HCT116 (cell line): ENCODE measurements at regions not wholly inside any gene's neighbourhood (a gene's known extent, or its start where the extent isn't known, plus 50 kb on each side); places are given as distances from the start of the nearest gene placed in this dataset.

ENCODE experiments used
- ATAC-seq: fragments of 200-7000 bp; cut with Tn5 transposase; 2 replicates; pipeline ENCODE4 v1.9.1; 2020; ENCODE audit warnings: mild to moderate bottlenecking, moderate library complexity
- BruUV-seq: library from RNA; stranded (reverse); fragments of 400-500 nt; replicated peaks from 2 replicates; lab custom pipeline; 2021; lab: Mats Ljungman, UMichigan
- CTCF ChIA-PET: fragments of 300-600 bp; sonication (Branson Sonifier 250); formaldehyde crosslinking; loops from one replicate; lab custom pipeline; 2021; ENCODE audit warnings: antibody characterized with exemption; lab: Charles Lee
- POLR2A ChIA-PET: fragments of 300-600, 350-600 bp; sonication (Branson Sonifier 250); formaldehyde crosslinking; loops from one replicate; lab custom pipeline; 2021; ENCODE audit warnings: antibody characterized with exemption; lab: Charles Lee
- RAD21 ChIA-PET, 2 experiments: fragments of 300-600 bp; sonication (Branson Sonifier 250); formaldehyde crosslinking; loops; one replicate each; lab custom pipeline; 2023; ENCODE audit warnings: low total read pairs in 2 of 2; ENCODE audit not compliant: uncharacterized antibody in 2 of 2, unreplicated experiment in 2 of 2, low non-redundant PET in 1 of 2; lab: Charles Lee
- DNase-seq: peaks from one replicate; pipeline ENCODE4 v3.0.0-alpha.2; 2010; ENCODE audit warnings: low read depth, low spot score
- H2AFZ ChIP-seq: fragments of 200-600 bp; shearing (Covaris generic), sonication (generic); 2 replicates; pipeline ENCODE4 v1.6.1; 2017; ENCODE audit warnings: low read depth, mixed run types, mixed read lengths, antibody characterized with exemption, low read length; ENCODE audit not compliant: poor library complexity, severe bottlenecking
- H3K27ac ChIP-seq: 2 replicates; pipeline ENCODE4 v1.5.1; 2012; ENCODE audit warnings: low read depth, low read length
- H3K27me3 ChIP-seq: fragments of 200-600 bp; sonication (generic); 2 replicates; pipeline ENCODE4 v1.6.1; 2016; ENCODE audit warnings: mixed run types, low read length, mixed read lengths; ENCODE audit not compliant: insufficient read depth
- H3K36me3 ChIP-seq, 2 experiments: fragments of 200-500 bp in 1 of 2; fragments of 200-600 bp in 1 of 2; sonication (Bioruptor generic) in 1 of 2; sonication (generic) in 1 of 2; 2 replicates each; pipeline versions ENCODE4 v1.5.1 to v1.6.1; 2014 to 2016; ENCODE audit warnings: low read length in 2 of 2, inconsistent platforms in 1 of 2, mixed read lengths in 1 of 2, mixed run types in 1 of 2; ENCODE audit not compliant: insufficient read depth in 2 of 2, control insufficient read depth in 1 of 2
- H3K4me1 ChIP-seq, 2 experiments: fragments of 200-600 bp in 1 of 2; sonication (generic) in 1 of 2; 2 replicates each; pipeline versions ENCODE4 v1.5.1 to v1.6.1; 2012 to 2017; ENCODE audit warnings: low read length in 2 of 2, inconsistent platforms in 1 of 2, mild to moderate bottlenecking in 1 of 2, mixed read lengths in 1 of 2, mixed run types in 1 of 2, moderate library complexity in 1 of 2; ENCODE audit not compliant: insufficient read depth in 2 of 2, control insufficient read depth in 1 of 2
- H3K4me2 ChIP-seq: fragments of 200-600 bp; sonication (generic); 2 replicates; pipeline ENCODE4 v1.6.1; 2017; ENCODE audit warnings: mixed run types, low read length, mixed read lengths
- H3K4me3 ChIP-seq, 2 experiments: fragments of 200-600 bp in 1 of 2; sonication (generic) in 1 of 2; replicated peaks in 1 of 2; 2 replicates each; pipeline ENCODE4 v1.5.1; 2011 to 2016; ENCODE audit warnings: low read length in 2 of 2, control low read depth in 1 of 2, low read depth in 1 of 2, mild to moderate bottlenecking in 1 of 2, mixed read lengths in 1 of 2, mixed run types in 1 of 2
- H3K79me2 ChIP-seq: fragments of 200-600 bp; sonication (generic); 2 replicates; pipeline ENCODE4 v1.6.1; 2017; ENCODE audit warnings: mild to moderate bottlenecking, mixed run types, low read length, moderate library complexity, mixed read lengths; ENCODE audit not compliant: insufficient read depth
- H3K9ac ChIP-seq: fragments of 200-600 bp; sonication (generic); 2 replicates; pipeline ENCODE4 v1.6.1; 2016; ENCODE audit warnings: low read length, mixed read lengths
- H3K9me2 ChIP-seq: fragments of 200-600 bp; sonication (generic), shearing (Covaris generic); 2 replicates; pipeline ENCODE4 v1.6.1; 2017; ENCODE audit warnings: mixed run types, mild to moderate bottlenecking, moderate library complexity; ENCODE audit not compliant: insufficient read depth
- H3K9me3 ChIP-seq, 2 experiments: fragments of 200-500 bp in 1 of 2; fragments of 200-600 bp in 1 of 2; sonication (Bioruptor generic) in 1 of 2; sonication (generic) in 1 of 2; 2 replicates each; pipeline ENCODE4 v1.6.1; 2014 to 2017; ENCODE audit warnings: low read length in 2 of 2, mixed read lengths in 2 of 2, inconsistent platforms in 1 of 2, low read depth in 1 of 2, mild to moderate bottlenecking in 1 of 2, mixed run types in 1 of 2, moderate library complexity in 1 of 2; ENCODE audit not compliant: control insufficient read depth in 1 of 2, insufficient read depth in 1 of 2
- H4K20me1 ChIP-seq: fragments of 200-600 bp; sonication (generic), shearing (Covaris generic); 2 replicates; pipeline ENCODE4 v1.6.1; 2017; ENCODE audit warnings: mixed run types, mild to moderate bottlenecking, moderate library complexity; ENCODE audit not compliant: insufficient read depth
- CBX3 ChIP-seq: IDR thresholded peaks from 2 replicates; pipeline ENCODE4 v1.6.1; 2012; ENCODE audit warnings: low read depth
- CEBPB ChIP-seq: IDR thresholded peaks from 2 replicates; pipeline ENCODE4 v1.6.1; 2012; ENCODE audit warnings: low read depth
- EGR1 ChIP-seq: IDR thresholded peaks from 2 replicates; pipeline ENCODE4 v1.6.1; 2012; ENCODE audit warnings: low read depth
- EZH2phosphoT487 ChIP-seq: fragments of 200-600 bp; IDR thresholded peaks from 2 replicates; pipeline ENCODE4 v1.6.1; 2018; ENCODE audit warnings: antibody characterized with exemption, borderline replicate concordance
- JUND ChIP-seq: IDR thresholded peaks from 2 replicates; pipeline ENCODE4 v1.6.1; 2012
- POLR2AphosphoS5 ChIP-seq: IDR thresholded peaks from 2 replicates; pipeline ENCODE4 v1.6.1; 2011; ENCODE audit warnings: mild to moderate bottlenecking, low read depth, low read length, moderate library complexity
- YY1 ChIP-seq: IDR thresholded peaks from 2 replicates; pipeline ENCODE4 v1.6.1; 2011; ENCODE audit warnings: low read length, low read depth, moderate library complexity, mild to moderate bottlenecking; ENCODE audit not compliant: insufficient replicate concordance; ENCODE audit errors: extremely low read depth
- ZFX ChIP-seq: fragments of 450-650 bp; IDR thresholded peaks from 2 replicates; pipeline ENCODE4 v1.6.1; 2017
- intact Hi-C: fragments of 100-400 bp; cut with micrococcal nuclease; formaldehyde crosslinking; loops from 2 replicates; pipeline ENCODE4 v1.10.0; 2022

DNA sequence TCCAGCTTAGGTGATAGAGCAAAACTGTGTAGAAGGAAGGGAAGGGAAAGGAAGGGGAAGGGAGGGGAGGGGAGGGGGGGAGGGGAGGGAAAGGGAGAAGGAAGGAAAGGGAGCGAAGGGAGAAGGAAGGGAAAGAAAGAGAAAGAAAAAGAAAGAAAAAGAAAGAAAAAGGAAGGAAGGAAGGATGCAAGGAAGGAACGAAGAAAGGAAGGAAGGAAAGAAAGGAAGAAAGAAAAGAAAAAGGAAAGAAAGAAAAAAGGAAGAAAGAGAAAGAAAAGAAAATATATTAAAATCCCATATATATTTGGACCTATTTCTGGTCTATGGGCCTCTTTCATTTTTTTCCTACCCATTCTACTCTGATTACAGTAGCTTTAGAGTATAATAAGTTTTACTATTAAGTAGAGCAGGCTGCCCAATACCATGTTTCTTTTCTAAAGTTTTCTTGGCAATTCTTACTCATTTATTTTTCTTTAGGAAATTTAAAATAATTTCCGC lies 229.1 kb downstream of the AUH start:
- no peak for ATAC-seq
- H3K79me2 ChIP-seq = no peaks in the 10 kb centered on the region
- ChIA-PET POLR2A (interaction anchor here (1.1 kb wide), 1 partner anchor 66 kb away, joined by 3 read pairs; no protein-coding TSS in a partner anchor), RAD21 (no interaction called here), CTCF (no interaction called here)
- H3K27me3 ChIP-seq = no peaks in the 10 kb centered on the region
- intact Hi-C loops = loop anchor here (10.0 kb wide), 1 partner anchor 172 kb away; no protein-coding TSS in a partner anchor
- no peaks in the 10 kb centered on the region for H3K9me3 ChIP-seq
- no peaks in the 10 kb centered on the region for H4K20me1 ChIP-seq
- H2AFZ ChIP-seq = no peak overlapping the region
- peaks cover 12 to 20% of the 10 kb centered on the region in 2 experiments for H3K4me1 ChIP-seq
- DNase-seq = no peak
- no peak overlapping the region for H3K9ac ChIP-seq
- BruUV-seq = no TSS peak
- no peak overlapping the region for H3K27ac ChIP-seq
- H3K9me2 ChIP-seq = no peaks in the 10 kb centered on the region
- no peaks in the 10 kb centered on the region for H3K36me3 ChIP-seq
- H3K4me3 ChIP-seq = no peak overlapping the region
- H3K4me2 ChIP-seq = no peak overlapping the region
- TF ChIP-seq POLR2AphosphoS5 (no peak), ZFX (no peak), JUND (no peak), EGR1 (no peak), EZH2phosphoT487 (no peak), CBX3 (no peak), CEBPB (no peak), YY1 (no peak)
- TF ChIP-seq, all 23 proteins: peak for 0

DNA sequence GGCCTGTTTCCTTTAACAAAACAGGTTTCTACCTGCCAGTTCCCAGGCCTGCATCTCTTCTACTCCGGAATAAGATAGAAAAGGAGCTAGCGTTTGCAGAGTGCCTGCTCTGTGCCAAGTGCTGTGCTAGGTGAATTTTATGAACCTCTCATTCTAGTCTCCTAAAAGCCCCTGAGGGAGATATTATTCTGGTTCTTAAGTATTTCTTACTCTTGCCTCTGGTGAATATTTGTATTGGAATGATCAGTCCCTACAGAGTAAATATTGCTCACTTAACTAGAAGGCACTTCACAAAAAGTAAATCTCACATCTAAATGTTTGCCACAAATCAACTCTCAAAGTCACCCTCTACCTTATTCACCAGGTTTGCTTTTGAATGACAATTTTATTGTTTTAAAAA lies 227.1 kb downstream of the AUH start:
- Histone ChIP-seq H3K36me3 (no peaks in the 10 kb centered on the region), H3K27ac (no peak overlapping the region), H3K9me2 (no peaks in the 10 kb centered on the region), H3K9me3 (no peaks in the 10 kb centered on the region), H3K4me1 (peaks cover 19 to 39% of the 10 kb centered on the region in 2 experiments), H3K4me2 (no peak overlapping the region), H3K79me2 (no peaks in the 10 kb centered on the region), H3K9ac (no peak overlapping the region), H4K20me1 (no peaks in the 10 kb centered on the region), H2AFZ (no peak overlapping the region), H3K4me3 (no peak overlapping the region), H3K27me3 (no peaks in the 10 kb centered on the region)
- ChIA-PET POLR2A (no interaction called here), CTCF (no interaction called here), RAD21 (no interaction called here)
- intact Hi-C loops = loop anchor here (10.0 kb wide), 1 partner anchor 170 kb away; no protein-coding TSS in a partner anchor
- no peak for ATAC-seq
- no peak for DNase-seq
- no TSS peak for BruUV-seq
- no peak for TF ChIP-seq YY1
